Endodermal cell (in vitro differentiated cells): ENCODE measurements at regions not wholly inside any gene's neighbourhood (a gene's known extent, or its start where the extent isn't known, plus 50 kb on each side); places are given as distances from the start of the nearest gene placed in this dataset.

ENCODE experiments used
- DNase-seq: peaks from one replicate; pipeline ENCODE4 v3.0.0-alpha.2; 2017
- H3K27ac ChIP-seq: 2 replicates; pipeline ENCODE4 v1.5.1; 2013; ENCODE audit warnings: mild to moderate bottlenecking, low read depth, low read length, moderate library complexity
- H3K27me3 ChIP-seq: 2 replicates; pipeline ENCODE4 v1.6.1; 2013; ENCODE audit warnings: mild to moderate bottlenecking, low read length, moderate library complexity; ENCODE audit not compliant: insufficient read depth, control insufficient read depth, poor library complexity, severe bottlenecking
- H3K36me3 ChIP-seq: 2 replicates; pipeline ENCODE4 v1.7.0; 2013; ENCODE audit warnings: mild to moderate bottlenecking, low read length, moderate library complexity; ENCODE audit not compliant: control insufficient read depth, insufficient read depth
- H3K4me1 ChIP-seq: one replicate; pipeline ENCODE4 v1.7.0; 2013; ENCODE audit warnings: low read length; ENCODE audit not compliant: control insufficient read depth, insufficient read depth
- H3K4me3 ChIP-seq: 2 replicates; pipeline ENCODE4 v1.5.1; 2013; ENCODE audit warnings: mild to moderate bottlenecking, low read length, moderate library complexity
- H3K9ac ChIP-seq: 2 replicates; pipeline ENCODE4 v1.6.1; 2013; ENCODE audit warnings: mild to moderate bottlenecking, low read length, moderate library complexity; ENCODE audit not compliant: poor library complexity, severe bottlenecking; ENCODE audit errors: extremely low read depth
- H3K9me3 ChIP-seq: 2 replicates; pipeline ENCODE4 v1.6.1; 2013; ENCODE audit warnings: mild to moderate bottlenecking, low read length, moderate library complexity; ENCODE audit not compliant: control insufficient read depth
- H3K27ac Mint-ChIP-seq: 2 replicates; pipeline ENCODE4 v1.8.0; 2020; ENCODE audit warnings: mixed read lengths
- H3K27me3 Mint-ChIP-seq: 2 replicates; pipeline ENCODE4 v1.8.0; 2021; ENCODE audit warnings: mild to moderate bottlenecking, mixed read lengths; ENCODE audit not compliant: insufficient read depth
- H3K36me3 Mint-ChIP-seq: 2 replicates; pipeline ENCODE4 v1.8.0; 2020; ENCODE audit warnings: low read depth, mixed read lengths
- H3K4me1 Mint-ChIP-seq: 2 replicates; pipeline ENCODE4 v1.8.0; 2020; ENCODE audit warnings: mixed read lengths
- H3K4me3 Mint-ChIP-seq: 2 replicates; pipeline ENCODE4 v1.8.0; 2020; ENCODE audit warnings: mild to moderate bottlenecking, moderate library complexity, mixed read lengths
- H3K9me3 Mint-ChIP-seq: 2 replicates; pipeline ENCODE4 v1.8.0; 2020; ENCODE audit warnings: mild to moderate bottlenecking, mixed read lengths
- WGBS, 2 experiments: methylation state at CpG; one replicate each; pipeline versions ENCODE4 v1.1.5 to v1.1.7; 2013; ENCODE audit warnings: missing lambda C conversion rate in 2 of 2, mixed read lengths in 1 of 2; ENCODE audit not compliant: insufficient coverage in 1 of 2, insufficient read length in 1 of 2; 5-methylcytosine and 5-hydroxymethylcytosine counted together
- TF ChIP-seq, protein P1 (sequence below): fragments of 200-600 bp; sonication (generic); conservative IDR thresholded peaks from 2 replicates; pipeline ENCODE4 v1.5.0; 2021; ENCODE audit warnings: antibody characterized with exemption, mild to moderate bottlenecking

DNA sequence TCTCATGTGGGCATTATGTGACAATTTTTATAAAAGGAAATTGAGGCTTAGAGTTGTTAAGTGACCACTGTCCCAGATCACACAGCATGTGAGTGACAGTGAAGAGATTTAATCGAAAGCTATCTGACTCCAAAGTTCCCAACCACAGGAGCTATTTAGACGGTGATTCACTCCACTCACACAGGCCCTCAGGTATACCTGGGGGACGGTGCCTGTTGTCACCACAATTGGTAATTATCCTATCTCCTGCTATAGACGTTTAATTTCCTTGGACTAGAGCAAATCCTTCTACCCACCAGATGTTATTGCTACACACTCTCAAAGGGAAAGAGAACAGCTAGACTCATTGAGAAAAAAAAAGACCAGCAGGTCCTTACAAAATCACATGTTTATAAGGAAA is 145.5 kb downstream of the KLF6 start:
- no peak overlapping the region for H3K4me3 Mint-ChIP-seq
- no peaks in the 10 kb centered on the region for H3K27me3 ChIP-seq
- TF ChIP-seq, protein P1, sequence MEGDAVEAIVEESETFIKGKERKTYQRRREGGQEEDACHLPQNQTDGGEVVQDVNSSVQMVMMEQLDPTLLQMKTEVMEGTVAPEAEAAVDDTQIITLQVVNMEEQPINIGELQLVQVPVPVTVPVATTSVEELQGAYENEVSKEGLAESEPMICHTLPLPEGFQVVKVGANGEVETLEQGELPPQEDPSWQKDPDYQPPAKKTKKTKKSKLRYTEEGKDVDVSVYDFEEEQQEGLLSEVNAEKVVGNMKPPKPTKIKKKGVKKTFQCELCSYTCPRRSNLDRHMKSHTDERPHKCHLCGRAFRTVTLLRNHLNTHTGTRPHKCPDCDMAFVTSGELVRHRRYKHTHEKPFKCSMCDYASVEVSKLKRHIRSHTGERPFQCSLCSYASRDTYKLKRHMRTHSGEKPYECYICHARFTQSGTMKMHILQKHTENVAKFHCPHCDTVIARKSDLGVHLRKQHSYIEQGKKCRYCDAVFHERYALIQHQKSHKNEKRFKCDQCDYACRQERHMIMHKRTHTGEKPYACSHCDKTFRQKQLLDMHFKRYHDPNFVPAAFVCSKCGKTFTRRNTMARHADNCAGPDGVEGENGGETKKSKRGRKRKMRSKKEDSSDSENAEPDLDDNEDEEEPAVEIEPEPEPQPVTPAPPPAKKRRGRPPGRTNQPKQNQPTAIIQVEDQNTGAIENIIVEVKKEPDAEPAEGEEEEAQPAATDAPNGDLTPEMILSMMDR = no peak
- H3K9ac ChIP-seq = no peak overlapping the region
- no peaks in the 10 kb centered on the region for H3K36me3 ChIP-seq
- no peak for DNase-seq
- no peak overlapping the region for H3K27ac Mint-ChIP-seq
- 91 to 100% methylated on average over 1 to 4 of the region's 4 CpGs for WGBS, 2 experiments
- H3K36me3 Mint-ChIP-seq = no peaks in the 10 kb centered on the region
- no peaks in the 10 kb centered on the region for H3K9me3 ChIP-seq
- H3K27ac ChIP-seq = no peak overlapping the region
- no peak overlapping the region for H3K4me3 ChIP-seq
- no peaks in the 10 kb centered on the region for H3K27me3 Mint-ChIP-seq
- H3K4me1 ChIP-seq = no peaks in the 10 kb centered on the region
- peaks cover 32% of the 10 kb centered on the region for H3K4me1 Mint-ChIP-seq
- no peaks in the 10 kb centered on the region for H3K9me3 Mint-ChIP-seq

DNA sequence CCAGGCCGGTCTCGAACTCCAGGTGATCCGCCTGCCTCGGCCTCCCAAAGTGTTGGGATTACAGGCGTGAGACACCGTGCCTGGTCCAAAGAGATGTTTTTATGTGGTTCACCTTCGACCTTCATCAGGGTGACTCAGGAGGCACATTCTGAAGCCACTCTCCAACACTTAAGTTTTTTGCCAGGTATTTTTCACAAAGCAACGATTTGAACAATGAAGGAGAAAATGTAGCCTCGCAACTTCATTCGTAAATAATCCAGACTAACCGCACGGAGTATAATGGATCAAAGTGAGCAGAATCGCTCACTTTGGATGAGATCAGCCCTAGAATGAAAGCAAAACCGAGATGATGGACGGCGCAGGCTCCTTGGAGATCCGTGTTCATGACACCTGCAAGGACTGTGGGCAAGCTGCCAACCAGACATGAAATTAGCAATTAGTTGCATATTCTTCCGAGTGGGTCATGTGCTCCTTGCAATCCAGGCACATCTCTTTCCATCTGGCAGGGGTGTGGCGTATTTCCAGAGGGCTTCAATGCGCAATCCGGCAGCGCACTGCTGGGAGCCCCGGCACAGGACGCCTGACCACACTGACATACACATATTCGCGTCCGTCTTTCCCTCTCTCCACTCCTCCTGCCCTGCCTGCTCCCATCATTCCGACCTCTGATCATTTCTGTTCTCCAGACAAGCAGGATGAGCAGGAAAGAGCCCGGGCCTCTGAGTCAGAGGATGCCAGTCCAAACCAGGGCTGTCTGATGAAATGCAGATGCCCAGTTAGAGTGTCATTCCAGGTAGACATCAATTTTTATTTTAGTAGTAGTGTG is 148.4 kb downstream of the KLF6 start:
- Histone ChIP-seq H3K9me3 (no peaks in the 10 kb centered on the region), H3K27ac (no peak overlapping the region), H3K4me3 (no peak overlapping the region), H3K27me3 (no peaks in the 10 kb centered on the region), H3K4me1 (no peaks in the 10 kb centered on the region), H3K36me3 (no peaks in the 10 kb centered on the region), H3K9ac (no peak overlapping the region)
- Mint-ChIP-seq H3K9me3 (no peaks in the 10 kb centered on the region), H3K36me3 (no peaks in the 10 kb centered on the region), H3K4me1 (peaks cover 32% of the 10 kb centered on the region), H3K4me3 (no peak overlapping the region), H3K27me3 (no peaks in the 10 kb centered on the region), H3K27ac (no peak overlapping the region)
- TF ChIP-seq, protein P1 = no peak
- DNase-seq = no peak
- 91 to 94% methylated on average over 24 to 29 of the region's 29 CpGs for WGBS, 2 experiments

DNA sequence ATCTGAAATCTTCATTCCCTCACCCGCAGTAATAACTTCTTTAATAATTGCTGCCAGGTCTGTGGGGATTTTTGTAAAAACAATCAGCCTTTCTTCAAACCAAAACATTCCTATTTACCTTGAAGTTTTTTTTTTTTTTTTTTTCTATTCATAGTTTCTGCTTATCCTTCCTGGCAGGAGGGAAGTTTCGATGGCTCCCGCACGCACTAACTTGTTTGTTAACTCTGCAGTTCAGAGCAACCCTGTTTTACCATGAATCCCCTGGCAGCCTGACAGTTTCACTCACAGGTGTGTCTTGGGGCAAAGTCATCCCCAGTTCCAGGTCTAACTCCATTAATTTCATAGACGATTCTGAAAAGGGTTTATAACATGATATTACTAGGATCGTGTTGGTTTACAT is 149.3 kb downstream of the KLF6 start:
- Mint-ChIP-seq H3K36me3 (no peaks in the 10 kb centered on the region), H3K9me3 (no peaks in the 10 kb centered on the region), H3K27me3 (no peaks in the 10 kb centered on the region), H3K4me3 (no peak overlapping the region), H3K27ac (no peak overlapping the region), H3K4me1 (peaks cover 32% of the 10 kb centered on the region)
- Histone ChIP-seq H3K9me3 (no peaks in the 10 kb centered on the region), H3K4me1 (no peaks in the 10 kb centered on the region), H3K4me3 (no peak overlapping the region), H3K36me3 (no peaks in the 10 kb centered on the region), H3K9ac (no peak overlapping the region), H3K27ac (no peak overlapping the region), H3K27me3 (no peaks in the 10 kb centered on the region)
- TF ChIP-seq, protein P1 = no peak
- DNase-seq = no peak
- 88% methylated on average over 6 of the region's 6 CpGs; no CpG with 5 or more reads in 1 of the 2 experiments for WGBS, 2 experiments
